PC-9 (cell line): ENCODE measurements at regions not wholly inside any gene's neighbourhood (a gene's known extent, or its start where the extent isn't known, plus 50 kb on each side); places are given as distances from the start of the nearest gene placed in this dataset.

Experiments
- BruUV-seq: library from RNA; stranded (reverse); fragments of 400-500 nt; replicated peaks from 2 replicates; lab custom pipeline; 2021; lab: Mats Ljungman, UMichigan
- CTCF ChIA-PET: fragments of 300-600 bp; sonication (Branson Sonifier 250); formaldehyde crosslinking; loops from one replicate; lab custom pipeline; 2022; ENCODE audit warnings: antibody characterized with exemption; lab: Charles Lee
- POLR2A ChIA-PET: fragments of 300-600 bp; sonication (Branson Sonifier 250); formaldehyde crosslinking; loops from one replicate; lab custom pipeline; 2022; ENCODE audit warnings: antibody characterized with exemption; ENCODE audit not compliant: unreplicated experiment; lab: Charles Lee
- DNase-seq, 2 experiments: peaks; one replicate each; pipeline versions ENCODE4 v3.0.0 to v3.0.0-alpha.2; 2015 to 2022; ENCODE audit warnings: mixed read lengths in 1 of 2
- H2AFZ ChIP-seq: fragments of 200-600 bp; sonication (generic); 2 replicates; pipeline ENCODE4 v1.8.1; 2017; ENCODE audit warnings: antibody characterized with exemption
- H3F3A ChIP-seq: fragments of 200-600 bp; sonication (generic); 2 replicates; pipeline ENCODE4 v1.8.1; 2017; ENCODE audit warnings: antibody characterized with exemption, mild to moderate bottlenecking, low read depth; ENCODE audit not compliant: insufficient read depth
- H3K27ac ChIP-seq: fragments of 200-600 bp; sonication (generic); 2 replicates; pipeline ENCODE4 v1.6.1; 2016; ENCODE audit warnings: mixed run types
- H3K27me3 ChIP-seq: fragments of 200-600 bp; sonication (generic); 2 replicates; pipeline ENCODE4 v1.6.1; 2016; ENCODE audit warnings: low read depth, mixed run types; ENCODE audit not compliant: insufficient read depth
- H3K36me3 ChIP-seq: fragments of 200-600 bp; sonication (generic); 2 replicates; pipeline ENCODE4 v1.6.1; 2016; ENCODE audit warnings: low read depth, mixed run types
- H3K4me1 ChIP-seq: fragments of 200-600 bp; sonication (generic); replicated peaks from 2 replicates; pipeline ENCODE4 v1.6.1; 2016; ENCODE audit warnings: mixed run types; ENCODE audit not compliant: insufficient read depth
- H3K4me2 ChIP-seq: fragments of 200-600 bp; sonication (generic); 2 replicates; pipeline ENCODE4 v1.6.1; 2017; ENCODE audit warnings: mixed run types
- H3K4me3 ChIP-seq: fragments of 200-600 bp; sonication (generic); 2 replicates; pipeline ENCODE4 v1.6.1; 2016; ENCODE audit warnings: mixed run types
- H3K79me2 ChIP-seq: fragments of 200-600 bp; sonication (generic); 2 replicates; pipeline ENCODE4 v1.6.1; 2017; ENCODE audit warnings: low read depth, mixed run types
- H3K9me2 ChIP-seq: fragments of 200-600 bp; sonication (generic); 2 replicates; pipeline ENCODE4 v1.8.1; 2017; ENCODE audit warnings: mild to moderate bottlenecking; ENCODE audit not compliant: insufficient read depth
- H3K9me3 ChIP-seq: fragments of 200-600 bp; sonication (generic); 2 replicates; pipeline ENCODE4 v1.8.1; 2016; ENCODE audit warnings: low read depth; ENCODE audit not compliant: insufficient read depth
- H4K20me1 ChIP-seq: fragments of 200-600 bp; sonication (generic); 2 replicates; pipeline ENCODE4 v1.8.1; 2017; ENCODE audit not compliant: insufficient read depth
- EZH2 ChIP-seq: fragments of 200-600 bp; sonication (generic); IDR thresholded peaks from 2 replicates; pipeline ENCODE4 v1.8.0; 2017; ENCODE audit warnings: antibody characterized with exemption, low read depth
- intact Hi-C: fragments of 100-400 bp; cut with micrococcal nuclease; formaldehyde crosslinking; loops from one replicate; pipeline ENCODE4 v1.10.0; 2022; ENCODE audit not compliant: unreplicated experiment
- TF ChIP-seq, protein P1 (sequence below): fragments of 200-600 bp; sonication (generic); conservative IDR thresholded peaks from 2 replicates; pipeline ENCODE4 v1.6.1; 2017; ENCODE audit warnings: mixed run types, antibody characterized with exemption, mild to moderate bottlenecking, moderate library complexity

DNA sequence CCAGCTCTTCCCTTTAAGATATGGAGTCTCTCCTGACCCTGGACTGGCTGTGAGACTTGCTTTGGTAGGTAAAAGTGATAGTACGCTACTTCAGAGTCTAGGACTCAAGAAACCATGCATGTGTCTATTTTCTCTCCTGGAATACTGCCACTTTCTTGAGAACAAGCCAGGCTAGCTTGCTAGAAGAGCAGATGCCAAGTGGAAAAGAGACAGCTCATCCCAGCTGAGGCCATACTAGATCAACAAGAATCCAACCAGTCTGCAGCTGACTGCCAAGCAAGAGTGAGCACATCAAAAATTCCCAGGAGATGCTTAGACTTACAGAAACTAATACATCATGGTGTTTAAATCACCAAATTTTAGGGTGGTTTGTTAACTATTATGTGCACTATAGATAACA is 208.3 kb upstream of the RBMS3 start:
- Histone ChIP-seq H3K4me2 (no peak overlapping the region), H3K79me2 (no peaks in the 10 kb centered on the region), H3K27ac (no peak overlapping the region), H3F3A (no peaks in the 10 kb centered on the region), H3K36me3 (no peaks in the 10 kb centered on the region), H3K9me2 (no peaks in the 10 kb centered on the region), H3K4me1 (no peaks in the 10 kb centered on the region), H4K20me1 (no peaks in the 10 kb centered on the region), H3K9me3 (no peaks in the 10 kb centered on the region), H3K27me3 (no peaks in the 10 kb centered on the region), H2AFZ (no peak overlapping the region), H3K4me3 (no peak overlapping the region)
- intact Hi-C loops = no loop called here
- ChIA-PET POLR2A (no interaction called here), CTCF (no interaction called here)
- TF ChIP-seq, protein P1, sequence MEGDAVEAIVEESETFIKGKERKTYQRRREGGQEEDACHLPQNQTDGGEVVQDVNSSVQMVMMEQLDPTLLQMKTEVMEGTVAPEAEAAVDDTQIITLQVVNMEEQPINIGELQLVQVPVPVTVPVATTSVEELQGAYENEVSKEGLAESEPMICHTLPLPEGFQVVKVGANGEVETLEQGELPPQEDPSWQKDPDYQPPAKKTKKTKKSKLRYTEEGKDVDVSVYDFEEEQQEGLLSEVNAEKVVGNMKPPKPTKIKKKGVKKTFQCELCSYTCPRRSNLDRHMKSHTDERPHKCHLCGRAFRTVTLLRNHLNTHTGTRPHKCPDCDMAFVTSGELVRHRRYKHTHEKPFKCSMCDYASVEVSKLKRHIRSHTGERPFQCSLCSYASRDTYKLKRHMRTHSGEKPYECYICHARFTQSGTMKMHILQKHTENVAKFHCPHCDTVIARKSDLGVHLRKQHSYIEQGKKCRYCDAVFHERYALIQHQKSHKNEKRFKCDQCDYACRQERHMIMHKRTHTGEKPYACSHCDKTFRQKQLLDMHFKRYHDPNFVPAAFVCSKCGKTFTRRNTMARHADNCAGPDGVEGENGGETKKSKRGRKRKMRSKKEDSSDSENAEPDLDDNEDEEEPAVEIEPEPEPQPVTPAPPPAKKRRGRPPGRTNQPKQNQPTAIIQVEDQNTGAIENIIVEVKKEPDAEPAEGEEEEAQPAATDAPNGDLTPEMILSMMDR = no peak
- no peak for TF ChIP-seq EZH2
- no peak for DNase-seq
- BruUV-seq = no TSS peak

DNA sequence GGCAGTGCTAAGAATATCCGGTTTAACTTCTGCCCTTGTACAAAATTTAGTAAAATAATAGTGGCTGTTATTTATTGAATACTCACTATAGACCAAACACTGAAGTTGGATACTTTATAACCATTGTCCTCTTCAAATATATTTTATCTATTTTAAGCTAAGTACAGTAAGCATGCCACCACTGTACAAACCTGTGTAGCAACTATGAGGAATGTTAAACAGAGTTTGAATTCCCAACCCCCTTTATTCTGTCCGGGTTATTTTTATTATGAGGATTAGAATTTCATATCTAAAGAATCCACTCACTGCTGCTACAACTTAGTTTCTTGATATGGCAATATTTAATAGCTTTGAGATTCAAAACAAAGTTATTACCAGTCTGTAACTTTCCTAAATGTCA is 203.5 kb upstream of the RBMS3 start:
- ChIA-PET POLR2A (no interaction called here), CTCF (interaction anchor here (0.6 kb wide), 1 partner anchor 200 kb away, joined by 4 read pairs; no protein-coding TSS in a partner anchor)
- H3K4me1 ChIP-seq = no peaks in the 10 kb centered on the region
- H2AFZ ChIP-seq = no peak overlapping the region
- TF ChIP-seq, protein P1 = no peak
- no peak for TF ChIP-seq EZH2
- no peaks in the 10 kb centered on the region for H3K9me2 ChIP-seq
- intact Hi-C loops = no loop called here
- no peaks in the 10 kb centered on the region for H3K36me3 ChIP-seq
- H4K20me1 ChIP-seq = no peaks in the 10 kb centered on the region
- H3K4me2 ChIP-seq = no peak overlapping the region
- H3K4me3 ChIP-seq = no peak overlapping the region
- H3K27me3 ChIP-seq = no peaks in the 10 kb centered on the region
- no peak for DNase-seq
- no peaks in the 10 kb centered on the region for H3K9me3 ChIP-seq
- H3F3A ChIP-seq = no peaks in the 10 kb centered on the region
- H3K27ac ChIP-seq = no peak overlapping the region
- no peaks in the 10 kb centered on the region for H3K79me2 ChIP-seq
- BruUV-seq = no TSS peak

DNA sequence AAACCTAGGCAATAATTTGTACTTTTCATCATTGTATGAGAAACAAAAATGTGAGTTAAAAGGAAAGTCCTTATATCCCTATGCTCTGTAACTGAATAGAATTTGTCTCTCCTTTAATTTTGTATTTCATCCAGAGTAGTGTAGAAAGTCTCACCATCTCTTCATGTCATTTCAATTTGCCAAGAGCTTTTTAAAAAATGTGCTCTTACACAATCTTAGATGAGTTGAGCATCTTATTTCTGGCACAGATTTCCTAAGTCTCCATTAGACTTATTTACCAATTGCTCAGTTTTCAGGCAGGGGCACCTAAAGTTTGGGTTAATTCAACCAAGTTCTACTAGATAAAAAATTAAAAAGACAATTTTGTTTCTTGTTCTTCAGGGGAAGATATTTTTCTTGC is 201.5 kb upstream of the RBMS3 start:
- Histone ChIP-seq H3K36me3 (no peaks in the 10 kb centered on the region), H3K4me3 (no peak overlapping the region), H4K20me1 (no peaks in the 10 kb centered on the region), H3K9me2 (no peaks in the 10 kb centered on the region), H3K9me3 (no peaks in the 10 kb centered on the region), H3K27me3 (no peaks in the 10 kb centered on the region), H3K4me1 (no peaks in the 10 kb centered on the region), H2AFZ (no peak overlapping the region), H3K27ac (no peak overlapping the region), H3F3A (no peaks in the 10 kb centered on the region), H3K4me2 (no peak overlapping the region), H3K79me2 (no peaks in the 10 kb centered on the region)
- intact Hi-C loops = no loop called here
- CTCF ChIA-PET = no interaction called here
- DNase-seq = no peak
- TF ChIP-seq, protein P1 = no peak
- no peak for TF ChIP-seq EZH2
- POLR2A ChIA-PET = no interaction called here
- BruUV-seq = no TSS peak
